Uterus (tissue), 2 donors: ENCODE measurements at regions not wholly inside any gene's neighbourhood (a gene's known extent, or its start where the extent isn't known, plus 50 kb on each side); places are given as distances from the start of the nearest gene placed in this dataset.

ENCODE experiments used
- POLR2A ChIP-seq, 2 donors: fragments of 450-650 bp; IDR thresholded peaks; one replicate each; pipeline ENCODE4 v1.6.1; 2016; ENCODE audit warnings: antibody characterized with exemption in 2 of 2, mild to moderate bottlenecking in 1 of 2, moderate library complexity in 1 of 2
- TF ChIP-seq, protein P1 (sequence below), 4 experiments: fragments of 200-600 bp in 2 of 4; fragments of 450-650 bp in 2 of 4; sonication (generic) in 2 of 4; IDR thresholded peaks; one replicate each; pipeline ENCODE4 v1.5.1; 2016 to 2019; ENCODE audit warnings: antibody characterized with exemption in 4 of 4, mild to moderate bottlenecking in 2 of 4, moderate library complexity in 1 of 4

DNA sequence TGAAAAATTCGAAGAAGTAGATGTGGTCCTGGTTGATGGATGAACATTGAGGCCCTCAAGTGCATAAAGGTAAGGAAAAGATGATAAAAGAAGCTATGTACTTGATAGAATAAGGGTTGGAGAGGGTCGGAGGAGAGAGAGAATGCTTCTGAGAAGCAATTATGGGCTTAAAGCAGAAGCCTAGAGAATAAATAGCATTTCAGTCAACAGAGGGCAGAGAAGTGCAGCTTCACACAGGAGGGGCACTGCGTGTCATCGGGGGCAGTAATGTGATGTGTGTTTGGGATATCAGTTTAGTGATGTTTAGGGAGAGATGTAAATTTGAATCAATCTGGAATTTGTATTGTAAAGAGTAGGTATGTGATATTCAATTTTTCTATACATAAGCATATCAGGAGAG is 334.5 kb downstream of the PIK3C3 start:
- no peak for TF ChIP-seq POLR2A (IDR thresholded peaks at IDR 0.05)
- TF ChIP-seq, protein P1, sequence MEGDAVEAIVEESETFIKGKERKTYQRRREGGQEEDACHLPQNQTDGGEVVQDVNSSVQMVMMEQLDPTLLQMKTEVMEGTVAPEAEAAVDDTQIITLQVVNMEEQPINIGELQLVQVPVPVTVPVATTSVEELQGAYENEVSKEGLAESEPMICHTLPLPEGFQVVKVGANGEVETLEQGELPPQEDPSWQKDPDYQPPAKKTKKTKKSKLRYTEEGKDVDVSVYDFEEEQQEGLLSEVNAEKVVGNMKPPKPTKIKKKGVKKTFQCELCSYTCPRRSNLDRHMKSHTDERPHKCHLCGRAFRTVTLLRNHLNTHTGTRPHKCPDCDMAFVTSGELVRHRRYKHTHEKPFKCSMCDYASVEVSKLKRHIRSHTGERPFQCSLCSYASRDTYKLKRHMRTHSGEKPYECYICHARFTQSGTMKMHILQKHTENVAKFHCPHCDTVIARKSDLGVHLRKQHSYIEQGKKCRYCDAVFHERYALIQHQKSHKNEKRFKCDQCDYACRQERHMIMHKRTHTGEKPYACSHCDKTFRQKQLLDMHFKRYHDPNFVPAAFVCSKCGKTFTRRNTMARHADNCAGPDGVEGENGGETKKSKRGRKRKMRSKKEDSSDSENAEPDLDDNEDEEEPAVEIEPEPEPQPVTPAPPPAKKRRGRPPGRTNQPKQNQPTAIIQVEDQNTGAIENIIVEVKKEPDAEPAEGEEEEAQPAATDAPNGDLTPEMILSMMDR (IDR thresholded peaks at IDR 0.05): no peak
